ENCODE measurements at regions not wholly inside any gene's neighbourhood (a gene's known extent, or its start where the extent isn't known, plus 50 kb on each side); places are given as distances from the start of the nearest gene placed in this dataset.

- no peak overlapping the region for H3K4me3 ChIP-seq (ENCODE audit: low read depth, low read length)
- peak; percentile 18 for DNase-seq (ENCODE audit: low read depth)
- peak; percentile 79 for TF ChIP-seq CTCF (IDR thresholded peaks at IDR 0.05; ENCODE audit: insufficient read depth, low read length, poor library complexity, severe bottlenecking)
Measured at GRCh38 chr3:70120357-70120966, 120.9 kb downstream of the SAMMSON start.

GRCh38 chr3:70127192-70127591, 127.7 kb downstream of the SAMMSON start:
- no peaks in the 10 kb centered on the region for H3K36me3 ChIP-seq (ENCODE audit: control insufficient read depth, insufficient read depth, low read length)
- H3K4me3 ChIP-seq (ENCODE audit: low read depth, low read length) = no peak overlapping the region
- no peak for TF ChIP-seq CTCF (IDR thresholded peaks at IDR 0.05; ENCODE audit: insufficient read depth, low read length, poor library complexity, severe bottlenecking)
- DNase-seq (ENCODE audit: low read depth) = no peak
- H3K27me3 ChIP-seq (ENCODE audit: control insufficient read depth, insufficient read depth, low read length) = no peaks in the 10 kb centered on the region

More at GRCh38 chr3:70120357-70120966, 120.9 kb downstream of the SAMMSON start:
- Histone ChIP-seq H3K27me3 (ENCODE audit: control insufficient read depth, insufficient read depth, low read length) (no peaks in the 10 kb centered on the region), H3K36me3 (ENCODE audit: control insufficient read depth, insufficient read depth, low read length) (no peaks in the 10 kb centered on the region)

- no peak overlapping the region for H3K4me3 ChIP-seq (ENCODE audit: low read depth, low read length)
- TF ChIP-seq CTCF (IDR thresholded peaks at IDR 0.05; ENCODE audit: insufficient read depth, low read length, poor library complexity, severe bottlenecking) = no peak
- no peaks in the 10 kb centered on the region for H3K27me3 ChIP-seq (ENCODE audit: control insufficient read depth, insufficient read depth, low read length)
- no peak for DNase-seq (ENCODE audit: low read depth)
- H3K36me3 ChIP-seq (ENCODE audit: control insufficient read depth, insufficient read depth, low read length) = no peaks in the 10 kb centered on the region
Measured at GRCh38 chr3:70137366-70137765, 137.8 kb downstream of the SAMMSON start.

GRCh38 chr3:70138606-70139005, 139.1 kb downstream of the SAMMSON start:
- H3K36me3 ChIP-seq (ENCODE audit: control insufficient read depth, insufficient read depth, low read length) = no peaks in the 10 kb centered on the region
- H3K4me3 ChIP-seq (ENCODE audit: low read depth, low read length) = no peak overlapping the region
- no peak for DNase-seq (ENCODE audit: low read depth)
- no peak for TF ChIP-seq CTCF (IDR thresholded peaks at IDR 0.05; ENCODE audit: insufficient read depth, low read length, poor library complexity, severe bottlenecking)
- H3K27me3 ChIP-seq (ENCODE audit: control insufficient read depth, insufficient read depth, low read length) = no peaks in the 10 kb centered on the region

Measured in kidney epithelial cell (primary cell).